NCI-H460 (cell line): ENCODE measurements at regions not wholly inside any gene's neighbourhood (a gene's known extent, or its start where the extent isn't known, plus 50 kb on each side); places are given as distances from the start of the nearest gene placed in this dataset.
A peak's percentile ranks its signal among the peaks of the same experiment; 100 is the strongest.

ENCODE experiments used
- DNase-seq: peaks from one replicate; pipeline ENCODE4 v3.0.0-alpha.2; 2016; ENCODE audit warnings: low read depth; ENCODE audit errors: extremely low read depth

GRCh38 chr10:35926846-35927245, 284.8 kb upstream of the FZD8 start:
- DNase-seq, result no peak

GRCh38 chr10:35925493-35925892, 283.4 kb upstream of the FZD8 start:
- DNase-seq, result peak; percentile 88

- no peak for DNase-seq
These were observed 282.7 kb upstream of the FZD8 start for GRCh38 chr10:35924759-35925158.

GRCh38 chr10:35922876-35923600, 280.9 kb upstream of the FZD8 start:
- no peak for DNase-seq

- no peak for DNase-seq
These were observed 279.8 kb upstream of the FZD8 start for GRCh38 chr10:35921866-35922350.

- DNase-seq, result peak; percentile 42
These were observed 274.7 kb upstream of the FZD8 start for GRCh38 chr10:35916791-35917190.

GRCh38 chr10:35913628-35914027, 271.5 kb upstream of the FZD8 start:
- DNase-seq, result peak; percentile 40

- no peak for DNase-seq
These were observed 270.8 kb upstream of the FZD8 start for GRCh38 chr10:35912615-35913569.

- no peak for DNase-seq
These were observed 269.9 kb upstream of the FZD8 start for GRCh38 chr10:35911954-35912353.

GRCh38 chr10:35911233-35911632, 269.1 kb upstream of the FZD8 start:
- DNase-seq, result no peak

- DNase-seq, result peak; percentile 82
These were observed 268.1 kb upstream of the FZD8 start for GRCh38 chr10:35910234-35910633.

- no peak for DNase-seq
These were observed 267.1 kb upstream of the FZD8 start for GRCh38 chr10:35909121-35909720.

GRCh38 chr10:35908451-35908850, 266.4 kb upstream of the FZD8 start:
- no peak for DNase-seq

GRCh38 chr10:35907548-35907947, 265.5 kb upstream of the FZD8 start:
- no peak for DNase-seq

GRCh38 chr10:35906155-35906554, 264.1 kb upstream of the FZD8 start:
- no peak for DNase-seq

GRCh38 chr10:35903021-35903420, 260.9 kb upstream of the FZD8 start:
- no peak for DNase-seq

- DNase-seq, result no peak
These were observed 256.8 kb upstream of the FZD8 start for GRCh38 chr10:35898716-35899440.

- no peak for DNase-seq
These were observed 253.9 kb upstream of the FZD8 start for GRCh38 chr10:35896001-35896400.

- no peak for DNase-seq
These were observed 253.2 kb upstream of the FZD8 start for GRCh38 chr10:35895331-35895730.

GRCh38 chr10:35892526-35892925, 250.4 kb upstream of the FZD8 start:
- DNase-seq, result no peak
